ENCODE measurements at regions not wholly inside any gene's neighbourhood (a gene's known extent, or its start where the extent isn't known, plus 50 kb on each side); places are given as distances from the start of the nearest gene placed in this dataset.
A peak's percentile ranks its signal among the peaks of the same experiment; 100 is the strongest.

DNA sequence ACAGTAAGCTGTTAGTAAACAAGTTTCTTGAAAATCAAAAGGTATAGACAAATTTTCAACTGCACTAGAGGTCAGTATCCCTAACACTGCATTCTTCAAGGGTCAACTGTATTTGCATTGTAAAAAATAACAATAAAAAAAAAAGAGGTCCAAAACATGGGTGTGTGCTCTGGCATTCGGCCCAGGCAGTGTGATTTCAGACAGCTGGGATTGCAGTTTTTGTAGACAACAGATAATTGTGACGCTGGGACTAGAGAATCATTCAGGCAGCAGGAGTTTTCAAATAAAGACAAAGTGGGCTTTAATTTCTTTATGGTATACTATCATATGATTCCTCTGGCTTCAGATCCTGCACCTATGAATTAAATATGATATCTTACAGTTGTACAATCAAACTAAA lies 543.2 kb upstream of the SEMA3D start:
- ChIA-PET CTCF (no interaction called here), POLR2A (no interaction called here)
- 7% methylated on average over 2 of the region's 2 CpGs for WGBS (ENCODE audit: missing lambda C conversion rate)
- peaks cover 35% of the 10 kb centered on the region for H3K4me1 ChIP-seq
- DNase-seq (ENCODE audit: low read depth in 1 of 2, low spot score in 1 of 2) (peak in 1 of 2 experiments; percentile 16), FAIRE-seq (no peak), ATAC-seq (no peak)
- TF ChIP-seq, protein P1, sequence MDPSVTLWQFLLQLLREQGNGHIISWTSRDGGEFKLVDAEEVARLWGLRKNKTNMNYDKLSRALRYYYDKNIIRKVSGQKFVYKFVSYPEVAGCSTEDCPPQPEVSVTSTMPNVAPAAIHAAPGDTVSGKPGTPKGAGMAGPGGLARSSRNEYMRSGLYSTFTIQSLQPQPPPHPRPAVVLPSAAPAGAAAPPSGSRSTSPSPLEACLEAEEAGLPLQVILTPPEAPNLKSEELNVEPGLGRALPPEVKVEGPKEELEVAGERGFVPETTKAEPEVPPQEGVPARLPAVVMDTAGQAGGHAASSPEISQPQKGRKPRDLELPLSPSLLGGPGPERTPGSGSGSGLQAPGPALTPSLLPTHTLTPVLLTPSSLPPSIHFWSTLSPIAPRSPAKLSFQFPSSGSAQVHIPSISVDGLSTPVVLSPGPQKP (IDR thresholded peaks at IDR 0.05; ENCODE audit: low read depth, low read length), result no peak
- TF ChIP-seq GATA3 (IDR thresholded peaks at IDR 0.05; ENCODE audit: borderline replicate concordance), result peak; percentile 16; the same call in 1 of the 2 replicates
- H3K4me2 ChIP-seq, result peak overlapping the region; percentile 58
- H3K9me3 ChIP-seq, result peaks cover 5% of the 10 kb centered on the region; the same call in 1 of the 3 replicates
- H3K4me3 ChIP-seq, result no peak overlapping the region
- peak overlapping the region in 1 of 2 experiments; percentile 47; a peak in 2 of 6 replicates for H3K27ac ChIP-seq

DNA sequence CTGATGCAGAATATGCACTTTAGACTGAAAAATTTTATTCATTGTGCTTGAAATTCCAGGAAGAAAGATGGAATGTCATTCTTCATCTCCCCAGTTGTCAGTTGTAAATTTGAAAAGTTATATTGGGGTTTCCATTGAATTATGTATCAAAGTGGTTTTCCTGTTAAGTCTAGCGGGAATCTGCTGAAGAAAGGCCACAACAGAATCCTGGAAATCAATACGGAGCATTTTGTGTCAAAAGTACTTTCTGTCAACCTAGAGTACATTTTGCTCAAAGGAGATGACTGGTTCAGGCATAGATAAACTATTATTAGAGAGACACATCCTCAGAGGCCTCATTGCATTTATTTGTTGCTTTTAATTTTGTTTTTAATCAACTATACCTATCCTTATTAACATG lies 538.2 kb upstream of the SEMA3D start:
- no peak for TF ChIP-seq BHLHE40 (IDR thresholded peaks at IDR 0.05; ENCODE audit: low read depth, low read length)
- TF ChIP-seq CEBPB (IDR thresholded peaks at IDR 0.05), result no peak
- no peak for TF ChIP-seq CHD2 (IDR thresholded peaks at IDR 0.05; ENCODE audit: low read length, partially characterized antibody)
- no peak for TF ChIP-seq SREBF2 (IDR thresholded peaks at IDR 0.05)
- no peak for TF ChIP-seq HOXB13 (CRISPR knock-in tag; IDR thresholded peaks at IDR 0.05; ENCODE audit: low read depth)
- no peak for TF ChIP-seq FOSB (CRISPR knock-in tag; IDR thresholded peaks at IDR 0.05)
- TF ChIP-seq, protein P2, sequence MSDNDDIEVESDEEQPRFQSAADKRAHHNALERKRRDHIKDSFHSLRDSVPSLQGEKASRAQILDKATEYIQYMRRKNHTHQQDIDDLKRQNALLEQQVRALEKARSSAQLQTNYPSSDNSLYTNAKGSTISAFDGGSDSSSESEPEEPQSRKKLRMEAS (IDR thresholded peaks at IDR 0.05), result no peak
- TF ChIP-seq RCOR1 (IDR thresholded peaks at IDR 0.05; ENCODE audit: low read depth, low read length), result no peak
- TF ChIP-seq HEYL (CRISPR knock-in tag; IDR thresholded peaks at IDR 0.05), result no peak
- CTCF ChIA-PET, result no interaction called here
- no peak for ATAC-seq
- DNase-seq (ENCODE audit: low read depth in 1 of 2, low spot score in 1 of 2), result no peak
- WGBS (ENCODE audit: missing lambda C conversion rate), result 85% methylated on average over 2 of the region's 2 CpGs
- Histone ChIP-seq H3K4me1 (peaks cover 20% of the 10 kb centered on the region), H3K4me3 (no peak overlapping the region), H3K9me3 (peaks cover 5% of the 10 kb centered on the region; the same call in 1 of the 3 replicates), H3K4me2 (no peak overlapping the region), H3K27ac (no peak overlapping the region)
- no peak for FAIRE-seq
- POLR2A ChIA-PET, result no interaction called here

DNA sequence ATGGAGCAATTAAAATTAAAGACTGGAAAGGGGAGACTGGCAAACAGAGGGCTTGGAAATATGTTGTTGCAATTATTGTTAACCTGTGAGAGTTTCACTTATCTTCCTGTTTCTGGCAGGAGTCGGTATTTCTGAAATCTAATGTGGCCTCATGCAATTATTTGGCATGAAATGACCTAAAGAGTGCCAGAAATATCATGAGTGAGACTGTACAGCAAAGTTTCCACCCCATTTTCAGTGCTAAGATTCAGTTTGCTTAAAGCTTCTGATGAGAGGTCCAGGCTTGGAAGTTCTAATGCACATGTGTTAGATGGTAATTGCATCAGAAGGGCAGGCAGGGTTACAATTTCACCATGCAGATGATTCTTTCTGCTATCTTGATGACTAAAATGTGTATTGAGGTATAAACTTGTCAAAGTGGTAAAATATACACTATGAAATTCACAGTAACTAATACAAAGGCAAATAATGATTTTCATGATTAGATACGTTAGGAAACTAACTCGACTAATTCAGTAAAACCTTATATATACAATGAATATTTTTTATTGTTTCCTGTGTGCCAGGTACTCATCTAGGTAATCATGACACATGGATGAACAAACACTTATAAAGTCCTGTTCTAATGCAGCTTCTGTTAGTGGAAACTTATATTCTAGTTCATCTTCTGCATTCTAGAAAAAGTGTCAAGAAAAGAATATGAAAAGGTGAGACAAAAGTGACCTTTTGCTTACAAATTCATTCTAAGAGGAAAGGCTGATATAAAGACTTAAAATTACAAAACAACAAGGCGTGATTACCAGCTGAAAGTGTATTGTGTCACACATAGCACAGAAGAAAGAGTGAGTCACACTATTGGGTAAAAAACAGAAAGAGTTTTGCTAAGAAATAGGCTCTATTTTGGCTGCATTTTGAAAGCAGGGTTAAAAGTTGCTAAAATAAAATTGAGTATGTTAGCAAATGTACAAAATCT lies 533.4 kb upstream of the SEMA3D start:
- Histone ChIP-seq H3K4me2 (peak overlapping the region; percentile 78), H3K27ac (peak overlapping the region; percentile 76 to 84), H3K9me3 (no peaks in the 10 kb centered on the region), H3K4me1 (peaks cover 30% of the 10 kb centered on the region), H3K4me3 (no peak overlapping the region)
- 4% methylated on average over 4 of the region's 4 CpGs for WGBS (ENCODE audit: missing lambda C conversion rate)
- TF ChIP-seq RCOR1 (IDR thresholded peaks at IDR 0.05; ENCODE audit: low read depth, low read length) (no peak), CEBPB (IDR thresholded peaks at IDR 0.05) (peak; percentile 78 to 83), FOXS1 (CRISPR knock-in tag; IDR thresholded peaks at IDR 0.05) (no peak), ZNF302 (CRISPR knock-in tag; IDR thresholded peaks at IDR 0.05) (no peak), EP300 (IDR thresholded peaks at IDR 0.05) (peak; percentile 11 to 30; a peak in 1 of 5 replicates), GATA3 (IDR thresholded peaks at IDR 0.05; ENCODE audit: borderline replicate concordance) (peak; percentile 14; the same call in 1 of the 2 replicates), JUN (IDR thresholded peaks at IDR 0.05) (peak in 1 of 2 experiments; percentile 21; a peak in 1 of 5 replicates), FOSL2 (IDR thresholded peaks at IDR 0.05) (peak; percentile 53), FOSL2 (CRISPR knock-in tag; IDR thresholded peaks at IDR 0.05) (peak; percentile 92), POLR2A (IDR thresholded peaks at IDR 0.05; ENCODE audit: low read length) (no peak), SMC3 (IDR thresholded peaks at IDR 0.05) (no peak), JUNB (IDR thresholded peaks at IDR 0.05) (peak; percentile 80), HOXA7 (CRISPR knock-in tag; IDR thresholded peaks at IDR 0.05) (no peak)
- TF ChIP-seq, protein P3, sequence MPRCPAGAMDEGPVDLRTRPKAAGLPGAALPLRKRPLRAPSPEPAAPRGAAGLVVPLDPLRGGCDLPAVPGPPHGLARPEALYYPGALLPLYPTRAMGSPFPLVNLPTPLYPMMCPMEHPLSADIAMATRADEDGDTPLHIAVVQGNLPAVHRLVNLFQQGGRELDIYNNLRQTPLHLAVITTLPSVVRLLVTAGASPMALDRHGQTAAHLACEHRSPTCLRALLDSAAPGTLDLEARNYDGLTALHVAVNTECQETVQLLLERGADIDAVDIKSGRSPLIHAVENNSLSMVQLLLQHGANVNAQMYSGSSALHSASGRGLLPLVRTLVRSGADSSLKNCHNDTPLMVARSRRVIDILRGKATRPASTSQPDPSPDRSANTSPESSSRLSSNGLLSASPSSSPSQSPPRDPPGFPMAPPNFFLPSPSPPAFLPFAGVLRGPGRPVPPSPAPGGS (IDR thresholded peaks at IDR 0.05), result 0 out of 3 replicates have a peak, but pooled peaks have one; percentile 29
- TF ChIP-seq, protein P4, sequence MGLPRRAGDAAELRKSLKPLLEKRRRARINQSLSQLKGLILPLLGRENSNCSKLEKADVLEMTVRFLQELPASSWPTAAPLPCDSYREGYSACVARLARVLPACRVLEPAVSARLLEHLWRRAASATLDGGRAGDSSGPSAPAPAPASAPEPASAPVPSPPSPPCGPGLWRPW (IDR thresholded peaks at IDR 0.05), result peak; percentile 72
- TF ChIP-seq, protein P5, sequence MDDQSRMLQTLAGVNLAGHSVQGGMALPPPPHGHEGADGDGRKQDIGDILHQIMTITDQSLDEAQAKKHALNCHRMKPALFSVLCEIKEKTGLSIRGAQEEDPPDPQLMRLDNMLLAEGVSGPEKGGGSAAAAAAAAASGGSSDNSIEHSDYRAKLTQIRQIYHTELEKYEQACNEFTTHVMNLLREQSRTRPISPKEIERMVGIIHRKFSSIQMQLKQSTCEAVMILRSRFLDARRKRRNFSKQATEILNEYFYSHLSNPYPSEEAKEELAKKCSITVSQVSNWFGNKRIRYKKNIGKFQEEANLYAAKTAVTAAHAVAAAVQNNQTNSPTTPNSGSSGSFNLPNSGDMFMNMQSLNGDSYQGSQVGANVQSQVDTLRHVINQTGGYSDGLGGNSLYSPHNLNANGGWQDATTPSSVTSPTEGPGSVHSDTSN (IDR thresholded peaks at IDR 0.05), result no peak
- POLR2A ChIA-PET, result interaction anchor here (1.5 kb wide), 1 partner anchor 24 kb away, joined by 7 read pairs; no protein-coding TSS in a partner anchor
- peak; percentile 82 to 97 for ATAC-seq
- no peak for FAIRE-seq
- CTCF ChIA-PET, result interaction anchor here (0.9 kb wide), 1 partner anchor 37 kb away, joined by 5 read pairs; no protein-coding TSS in a partner anchor
- DNase-seq (ENCODE audit: low read depth in 1 of 2, low spot score in 1 of 2), result peak in 1 of 2 experiments; percentile 45

Data from A549 (cell line).